ENCODE measurements at regions not wholly inside any gene's neighbourhood (a gene's known extent, or its start where the extent isn't known, plus 50 kb on each side); places are given as distances from the start of the nearest gene placed in this dataset.
"Not testable (repeated sequence)": the region's sequence is repeated elsewhere in the genome, so short reads cannot be mapped to it uniquely, and the experiment has no call there.

GRCh38 chr7:69517985-69518704 is 80.1 kb upstream of the AUTS2 start:
- no peak for DNase-seq

GRCh38 chr7:69518705-69519077 is 79.6 kb upstream of the AUTS2 start:
- DNase-seq, result no peak

GRCh38 chr7:69526570-69526969 is 71.7 kb upstream of the AUTS2 start:
- no peak for DNase-seq

GRCh38 chr7:69527706-69528105 is 70.6 kb upstream of the AUTS2 start:
- no peak for DNase-seq

GRCh38 chr7:69531050-69531449 is 67.2 kb upstream of the AUTS2 start:
- no peak for DNase-seq

GRCh38 chr7:69534461-69535041 is 63.7 kb upstream of the AUTS2 start:
- no peak for DNase-seq

- no peak for DNase-seq
Observed at GRCh38 chr7:69537691-69538090, 60.6 kb upstream of the AUTS2 start.

- DNase-seq, result no peak
Observed at GRCh38 chr7:69539531-69539930, 58.7 kb upstream of the AUTS2 start.

GRCh38 chr7:69540287-69540686 is 58.0 kb upstream of the AUTS2 start:
- DNase-seq, result no peak

GRCh38 chr7:69541779-69542432 is 56.4 kb upstream of the AUTS2 start:
- not testable (repeated sequence) for DNase-seq

GRCh38 chr7:69545175-69545574 is 53.1 kb upstream of the AUTS2 start:
- DNase-seq, result no peak

Data from NCI-H226 (cell line).